ENCODE measurements at regions not wholly inside any gene's neighbourhood (a gene's known extent, or its start where the extent isn't known, plus 50 kb on each side); places are given as distances from the start of the nearest gene placed in this dataset.

- FAIRE-seq: no peak
Observed at GRCh38 chr4:129420637-129421036, 324.7 kb downstream of the C4orf33 start.

- no peak for FAIRE-seq
Observed at GRCh38 chr4:129422277-129422676, 326.3 kb downstream of the C4orf33 start.

GRCh38 chr4:129428454-129428853, 332.5 kb downstream of the C4orf33 start:
- FAIRE-seq: no peak

GRCh38 chr4:129429581-129430320, 333.8 kb downstream of the C4orf33 start:
- FAIRE-seq: no peak

- no peak for FAIRE-seq
Observed at GRCh38 chr4:129437347-129437746, 341.4 kb downstream of the C4orf33 start.

GRCh38 chr4:129438456-129438981, 342.6 kb downstream of the C4orf33 start:
- no peak for FAIRE-seq

- no peak for FAIRE-seq
Observed at GRCh38 chr4:129446074-129446473, 350.1 kb downstream of the C4orf33 start.

- FAIRE-seq: no peak
Observed at GRCh38 chr4:129453524-129454200, 357.7 kb downstream of the C4orf33 start.

- FAIRE-seq: no peak
Observed at GRCh38 chr4:129455482-129455881, 359.5 kb downstream of the C4orf33 start.

GRCh38 chr4:129468624-129469023, 372.7 kb downstream of the C4orf33 start:
- no peak for FAIRE-seq

- no peak for FAIRE-seq
Observed at GRCh38 chr4:129474698-129475097, 378.7 kb downstream of the C4orf33 start.

GRCh38 chr4:129481107-129481506, 385.2 kb downstream of the C4orf33 start:
- FAIRE-seq: no peak

GRCh38 chr4:129488427-129488826, 392.5 kb downstream of the C4orf33 start:
- no peak for FAIRE-seq

- FAIRE-seq: no peak
Observed at GRCh38 chr4:129490516-129490915, 394.6 kb downstream of the C4orf33 start.

- FAIRE-seq: no peak
Observed at GRCh38 chr4:129498626-129499025, 402.7 kb downstream of the C4orf33 start.

- peak; percentile 15 for FAIRE-seq
Observed at GRCh38 chr4:129514852-129515251, 418.9 kb downstream of the C4orf33 start.

- FAIRE-seq: no peak
Observed at GRCh38 chr4:129515356-129515755, 419.4 kb downstream of the C4orf33 start.

- FAIRE-seq: peak; percentile 72
Observed at GRCh38 chr4:129526812-129527211, 430.9 kb downstream of the C4orf33 start.

- FAIRE-seq: no peak
Observed at GRCh38 chr4:129531253-129531652, 435.3 kb downstream of the C4orf33 start.

GRCh38 chr4:129532573-129532972, 436.6 kb downstream of the C4orf33 start:
- no peak for FAIRE-seq

GRCh38 chr4:129543299-129543698, 447.3 kb downstream of the C4orf33 start:
- no peak for FAIRE-seq

GRCh38 chr4:129545599-129546278, 449.8 kb downstream of the C4orf33 start:
- FAIRE-seq: no peak

- FAIRE-seq: no peak
Observed at GRCh38 chr4:129546531-129546930, 450.6 kb downstream of the C4orf33 start.
